Peyer's patch (tissue), 4 donors: ENCODE measurements at regions not wholly inside any gene's neighbourhood (a gene's known extent, or its start where the extent isn't known, plus 50 kb on each side); places are given as distances from the start of the nearest gene placed in this dataset.

ENCODE experiments used
- DNase-seq, 3 donors: peaks; one replicate each; pipeline ENCODE4 v3.0.0-alpha.2; 2017 to 2019
- H3K27ac ChIP-seq, 4 donors: fragments of 200-600 bp; sonication (generic); one replicate each; pipeline ENCODE4 v1.5.1; 2016 to 2019
- H3K27me3 ChIP-seq, 2 donors: fragments of 200-600 bp; sonication (generic); one replicate each; pipeline ENCODE4 v1.5.1; 2019
- H3K36me3 ChIP-seq, 3 donors: fragments of 200-600 bp; sonication (generic); one replicate each; pipeline ENCODE4 v1.5.1; 2016 to 2019
- H3K4me1 ChIP-seq, 4 donors: fragments of 200-600 bp; sonication (generic); one replicate each; pipeline ENCODE4 v1.5.1; 2016 to 2019
- H3K4me3 ChIP-seq, 4 donors: fragments of 200-600 bp; sonication (generic); 1 replicate in 3 of 4; 2 replicates in 1 of 4; pipeline ENCODE4 v1.5.1; 2016 to 2019; ENCODE audit warnings: mild to moderate bottlenecking in 1 of 4
- H3K9me3 ChIP-seq, 4 donors: fragments of 200-600 bp; sonication (generic); one replicate each; pipeline ENCODE4 v1.5.1; 2016 to 2019; ENCODE audit warnings: mild to moderate bottlenecking in 1 of 4
- CTCF ChIP-seq, 6 experiments: fragments of 450-650 bp in 4 of 6; fragments of 200-600 bp in 2 of 6; sonication (generic) in 1 of 6; IDR thresholded peaks; one replicate each; pipeline ENCODE4 v1.5.1; 2017 to 2019; ENCODE audit warnings: antibody characterized with exemption in 6 of 6, mild to moderate bottlenecking in 3 of 6, moderate library complexity in 1 of 6
- POLR2A ChIP-seq, 2 donors: fragments of 450-650 bp; IDR thresholded peaks; one replicate each; pipeline ENCODE4 v1.5.1; 2017; ENCODE audit warnings: antibody characterized with exemption in 2 of 2, mild to moderate bottlenecking in 2 of 2, moderate library complexity in 2 of 2

- DNase-seq = no peak
- Histone ChIP-seq H3K9me3 (no peaks in the 10 kb centered on the region), H3K27me3 (no peaks in the 10 kb centered on the region), H3K36me3 (no peaks in the 10 kb centered on the region), H3K4me1 (no peaks in the 10 kb centered on the region), H3K27ac (no peak overlapping the region), H3K4me3 (no peak overlapping the region)
- no peak for TF ChIP-seq CTCF (IDR thresholded peaks at IDR 0.05)
- TF ChIP-seq POLR2A (IDR thresholded peaks at IDR 0.05) = no peak
Measured at GRCh38 chr18:72056171-72056570, 488.0 kb downstream of the CBLN2 start.

DNA sequence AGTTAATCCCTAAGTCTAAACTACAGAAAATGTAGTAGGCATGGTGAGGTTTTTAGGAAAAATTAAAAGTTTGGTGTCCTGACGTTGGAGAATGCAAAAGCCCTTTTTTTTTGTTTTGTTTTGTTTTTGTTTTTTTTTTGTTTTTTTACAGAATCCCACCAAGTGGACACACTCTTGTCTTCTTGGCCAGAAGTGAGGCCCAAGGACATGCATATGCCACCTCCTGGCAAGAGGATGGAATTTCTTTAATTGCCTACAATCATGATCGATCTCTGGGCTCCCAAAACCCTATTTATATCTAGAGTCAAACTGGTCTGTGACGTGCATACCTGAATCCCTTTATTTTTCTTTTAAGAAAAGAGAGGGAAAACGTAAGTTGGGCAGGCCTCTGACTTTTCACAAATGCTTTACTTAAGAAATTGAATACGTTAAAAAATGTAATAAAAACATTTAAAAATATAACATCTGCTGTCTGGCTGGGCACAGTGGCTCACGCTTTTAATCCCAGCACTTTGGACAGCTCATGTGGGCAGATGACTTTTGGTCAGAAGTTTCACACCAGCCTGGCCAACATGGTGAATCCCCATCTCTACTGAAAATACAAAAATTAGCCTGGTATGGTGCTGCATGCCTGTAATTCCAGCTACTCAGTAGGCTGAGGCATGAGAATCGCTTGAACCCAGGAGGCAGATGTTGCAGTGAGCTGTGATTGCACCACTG is 502.7 kb downstream of the CBLN2 start:
- no peak for DNase-seq
- TF ChIP-seq POLR2A (IDR thresholded peaks at IDR 0.05) = no peak
- TF ChIP-seq CTCF (IDR thresholded peaks at IDR 0.05) = no peak

DNA sequence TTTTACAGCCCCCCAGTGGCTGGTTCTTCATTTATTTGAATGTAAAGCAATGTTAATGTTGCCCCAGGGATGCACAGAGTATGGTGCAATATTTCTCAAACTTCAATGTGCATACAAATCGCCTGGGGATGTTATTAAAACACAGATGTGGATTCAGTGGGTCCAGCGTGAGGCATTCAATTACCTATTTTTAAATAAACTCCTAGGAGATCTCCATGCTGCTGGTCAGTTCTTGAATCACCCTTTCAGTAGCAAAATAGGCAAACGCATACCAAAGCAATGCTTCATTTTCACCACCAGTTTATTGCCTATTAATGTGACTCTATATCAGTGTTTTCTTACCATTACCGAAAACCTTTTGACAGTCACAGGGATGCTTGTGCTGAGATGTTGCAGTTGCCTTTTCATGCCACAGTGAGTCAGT is 530.7 kb downstream of the CBLN2 start:
- DNase-seq = no peak
- H3K36me3 ChIP-seq = no peaks in the 10 kb centered on the region
- H3K9me3 ChIP-seq = no peaks in the 10 kb centered on the region
- no peak overlapping the region for H3K27ac ChIP-seq
- no peaks in the 10 kb centered on the region for H3K27me3 ChIP-seq
- no peak for TF ChIP-seq CTCF (IDR thresholded peaks at IDR 0.05)
- TF ChIP-seq POLR2A (IDR thresholded peaks at IDR 0.05) = no peak
- H3K4me1 ChIP-seq = no peaks in the 10 kb centered on the region
- no peak overlapping the region for H3K4me3 ChIP-seq

More for the DNA sequence above, 502.7 kb downstream of the CBLN2 start:
- Histone ChIP-seq H3K4me1 (no peaks in the 10 kb centered on the region), H3K9me3 (peaks cover 0 to 3% (median 0%) of the 10 kb centered on the region in 4 donors), H3K4me3 (no peak overlapping the region), H3K36me3 (no peaks in the 10 kb centered on the region), H3K27ac (no peak overlapping the region), H3K27me3 (no peaks in the 10 kb centered on the region)

DNA sequence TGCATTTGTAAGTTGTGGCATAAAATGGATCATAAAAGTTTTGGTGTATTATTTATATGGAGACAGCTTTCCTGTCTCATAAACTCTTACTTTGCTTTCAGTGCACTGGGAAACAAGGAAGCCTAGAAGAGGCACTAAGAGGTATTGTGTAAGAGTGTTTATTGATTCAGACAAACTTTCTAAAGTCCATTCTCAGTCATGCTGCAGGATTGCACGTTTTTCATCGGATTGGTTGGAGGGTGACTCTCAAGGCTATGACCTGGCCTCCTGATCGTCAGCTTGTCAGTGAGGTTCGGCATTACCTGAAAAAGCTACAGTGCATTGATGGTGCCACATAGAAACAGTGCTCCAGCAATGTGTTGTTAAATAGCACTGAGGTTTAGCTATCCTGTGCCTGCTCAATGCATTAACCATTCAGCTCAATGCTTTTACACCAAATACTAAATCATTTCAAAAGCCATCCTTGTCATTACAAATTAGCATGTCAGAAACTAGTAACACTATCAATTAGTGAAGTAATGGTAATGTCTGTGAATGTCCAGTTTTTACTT is 545.5 kb downstream of the CBLN2 start:
- TF ChIP-seq CTCF (IDR thresholded peaks at IDR 0.05) (no peak), POLR2A (IDR thresholded peaks at IDR 0.05) (no peak)
- no peak for DNase-seq
- H3K9me3 ChIP-seq = peaks cover 0 to 3% (median 0%) of the 10 kb centered on the region in 4 donors
- no peaks in the 10 kb centered on the region for H3K4me1 ChIP-seq
- H3K27ac ChIP-seq = no peak overlapping the region
- H3K36me3 ChIP-seq = no peaks in the 10 kb centered on the region
- no peak overlapping the region for H3K4me3 ChIP-seq
- H3K27me3 ChIP-seq = no peaks in the 10 kb centered on the region

DNA sequence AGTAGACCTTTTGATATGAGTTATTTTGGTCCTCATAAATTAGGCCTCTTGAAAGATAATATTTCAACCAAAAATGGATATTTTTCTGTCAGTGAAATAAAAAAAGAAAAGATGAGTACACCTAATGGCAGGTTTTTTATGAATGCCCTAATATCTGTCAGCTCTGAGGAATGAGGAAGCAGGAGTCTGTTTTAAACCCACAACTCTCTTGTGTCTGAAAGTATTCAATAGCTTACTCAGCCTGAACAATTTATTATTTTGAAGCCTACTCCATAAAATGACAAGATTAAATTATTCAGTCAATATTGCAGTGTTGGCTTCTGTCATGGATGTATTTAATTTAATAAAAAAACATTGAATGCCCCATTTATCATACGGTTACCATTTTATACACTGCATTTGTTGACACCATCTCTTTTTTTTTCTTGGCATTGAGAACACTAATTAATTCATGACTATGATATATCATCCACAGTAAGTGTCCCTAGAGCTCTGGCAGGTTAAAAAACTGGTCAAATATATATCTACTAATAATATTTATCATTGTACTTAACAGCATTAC is 548.2 kb downstream of the CBLN2 start:
- H3K27me3 ChIP-seq = no peaks in the 10 kb centered on the region
- H3K27ac ChIP-seq = no peak overlapping the region
- peaks cover 0 to 3% (median 0%) of the 10 kb centered on the region in 4 donors for H3K9me3 ChIP-seq
- no peak overlapping the region for H3K4me3 ChIP-seq
- H3K36me3 ChIP-seq = no peaks in the 10 kb centered on the region
- TF ChIP-seq POLR2A (IDR thresholded peaks at IDR 0.05) = no peak
- TF ChIP-seq CTCF (IDR thresholded peaks at IDR 0.05) = no peak
- H3K4me1 ChIP-seq = no peaks in the 10 kb centered on the region
- no peak for DNase-seq
